ENCODE measurements at regions not wholly inside any gene's neighbourhood (a gene's known extent, or its start where the extent isn't known, plus 50 kb on each side); places are given as distances from the start of the nearest gene placed in this dataset.

- Histone ChIP-seq H3K4me1 (no peaks in the 10 kb centered on the region), H3K4me3 (no peak overlapping the region), H3K27ac (no peak overlapping the region), H3K27me3 (no peaks in the 10 kb centered on the region), H3K9me3 (no peaks in the 10 kb centered on the region), H3K36me3 (no peaks in the 10 kb centered on the region)
- ATAC-seq (no peak), DNase-seq (no peak)
- intact Hi-C loops (cut with DNase I) = no loop called here
- no peak for TF ChIP-seq CTCF (IDR thresholded peaks at IDR 0.05)
Measured at GRCh38 chr2:133690780-133691179, 122.5 kb upstream of the NCKAP5 start.

GRCh38 chr2:133691336-133691735 is 123.1 kb upstream of the NCKAP5 start:
- ATAC-seq (no peak), DNase-seq (no peak)
- intact Hi-C loops (cut with DNase I) = no loop called here
- Histone ChIP-seq H3K36me3 (no peaks in the 10 kb centered on the region), H3K27ac (no peak overlapping the region), H3K4me3 (no peak overlapping the region), H3K27me3 (no peaks in the 10 kb centered on the region), H3K9me3 (no peaks in the 10 kb centered on the region), H3K4me1 (no peaks in the 10 kb centered on the region)
- TF ChIP-seq CTCF (IDR thresholded peaks at IDR 0.05) = no peak

GRCh38 chr2:133705287-133705686 is 137.0 kb upstream of the NCKAP5 start:
- Histone ChIP-seq H3K27me3 (no peaks in the 10 kb centered on the region), H3K9me3 (no peaks in the 10 kb centered on the region), H3K27ac (no peak overlapping the region), H3K4me3 (no peak overlapping the region), H3K36me3 (no peaks in the 10 kb centered on the region), H3K4me1 (no peaks in the 10 kb centered on the region)
- intact Hi-C loops (cut with DNase I) = no loop called here
- DNase-seq (no peak), ATAC-seq (no peak)
- TF ChIP-seq CTCF (IDR thresholded peaks at IDR 0.05) = no peak

- DNase-seq = no peak
- Histone ChIP-seq H3K27ac (no peak overlapping the region), H3K4me3 (no peak overlapping the region), H3K27me3 (no peaks in the 10 kb centered on the region), H3K4me1 (no peaks in the 10 kb centered on the region), H3K9me3 (no peaks in the 10 kb centered on the region), H3K36me3 (no peaks in the 10 kb centered on the region)
- no peak for ATAC-seq
- no peak for TF ChIP-seq CTCF (IDR thresholded peaks at IDR 0.05)
- intact Hi-C loops (cut with DNase I) = no loop called here
Measured at GRCh38 chr2:133710613-133711012, 142.3 kb upstream of the NCKAP5 start.

- Histone ChIP-seq H3K4me3 (no peak overlapping the region), H3K36me3 (no peaks in the 10 kb centered on the region), H3K9me3 (no peaks in the 10 kb centered on the region), H3K27ac (no peak overlapping the region), H3K4me1 (no peaks in the 10 kb centered on the region), H3K27me3 (no peaks in the 10 kb centered on the region)
- TF ChIP-seq CTCF (IDR thresholded peaks at IDR 0.05) = no peak
- intact Hi-C loops (cut with DNase I) = no loop called here
- DNase-seq (no peak), ATAC-seq (no peak)
Measured at GRCh38 chr2:133711201-133711600, 142.9 kb upstream of the NCKAP5 start.

GRCh38 chr2:133711806-133712205 is 143.5 kb upstream of the NCKAP5 start:
- H3K27me3 ChIP-seq = no peaks in the 10 kb centered on the region
- H3K4me1 ChIP-seq = no peaks in the 10 kb centered on the region
- intact Hi-C loops (cut with DNase I) = no loop called here
- H3K4me3 ChIP-seq = no peak overlapping the region
- TF ChIP-seq CTCF (IDR thresholded peaks at IDR 0.05) = no peak
- ATAC-seq = no peak
- DNase-seq = no peak
- no peaks in the 10 kb centered on the region for H3K36me3 ChIP-seq
- H3K27ac ChIP-seq = no peak overlapping the region
- no peaks in the 10 kb centered on the region for H3K9me3 ChIP-seq
